Omental fat pad (tissue), 3 donors: ENCODE measurements at regions not wholly inside any gene's neighbourhood (a gene's known extent, or its start where the extent isn't known, plus 50 kb on each side); places are given as distances from the start of the nearest gene placed in this dataset.
A peak's percentile ranks its signal among the peaks of the same experiment; 100 is the strongest.
"Not testable (repeated sequence)": the region's sequence is repeated elsewhere in the genome, so short reads cannot be mapped to it uniquely, and the experiment has no call there.

Experiments used
- ATAC-seq: fragments of 150-250 bp; one replicate; pipeline ENCODE4 v1.9.1; 2016; ENCODE audit warnings: mild to moderate bottlenecking, moderate library complexity; ENCODE audit not compliant: low FRiP score
- DNase-seq: peaks from one replicate; pipeline ENCODE4 v3.0.0-alpha.2; 2019; ENCODE audit warnings: low spot score
- CTCF ChIP-seq, 3 donors: fragments of 450-650 bp; IDR thresholded peaks; one replicate each; pipeline ENCODE4 v1.5.1; 2016 to 2017; ENCODE audit warnings: antibody characterized with exemption in 3 of 3, mild to moderate bottlenecking in 3 of 3, moderate library complexity in 2 of 3

GRCh38 chr1:201644197-201644596, 105.3 kb downstream of the NAV1 start:
- no peak for DNase-seq
- no peak for TF ChIP-seq CTCF (IDR thresholded peaks at IDR 0.05)
- ATAC-seq, result no peak

- DNase-seq, ATAC-seq: not testable (repeated sequence)
Observed at GRCh38 chr1:201645000-201645399, 106.1 kb downstream of the NAV1 start.

GRCh38 chr1:201645956-201646355, 107.0 kb downstream of the NAV1 start:
- no peak for ATAC-seq
- DNase-seq, result no peak
- no peak for TF ChIP-seq CTCF (IDR thresholded peaks at IDR 0.05)

- ATAC-seq (no peak), DNase-seq (no peak)
- no peak for TF ChIP-seq CTCF (IDR thresholded peaks at IDR 0.05)
Observed at GRCh38 chr1:201646411-201647022, 107.6 kb downstream of the NAV1 start.

GRCh38 chr1:201647094-201647493, 108.2 kb downstream of the NAV1 start:
- DNase-seq (no peak), ATAC-seq (no peak)
- TF ChIP-seq CTCF (IDR thresholded peaks at IDR 0.05), result no peak

GRCh38 chr1:201647722-201648065, 108.8 kb downstream of the NAV1 start:
- DNase-seq (no peak), ATAC-seq (no peak)
- TF ChIP-seq CTCF (IDR thresholded peaks at IDR 0.05), result no peak

GRCh38 chr1:201648066-201648906, 109.4 kb downstream of the NAV1 start:
- TF ChIP-seq CTCF (IDR thresholded peaks at IDR 0.05), result no peak
- DNase-seq (no peak), ATAC-seq (peak; percentile 42)
